GM23248 (cell line): ENCODE measurements at regions not wholly inside any gene's neighbourhood (a gene's known extent, or its start where the extent isn't known, plus 50 kb on each side); places are given as distances from the start of the nearest gene placed in this dataset.

Experiments used
- DNase-seq: peaks from one replicate; pipeline ENCODE4 v3.0.0-alpha.2; 2015
- H2AFZ ChIP-seq: fragments of 200-600 bp; sonication (generic); 2 replicates; pipeline ENCODE4 v1.6.1; 2016; ENCODE audit warnings: antibody characterized with exemption
- H3F3A ChIP-seq: fragments of 200-600 bp; sonication (generic); 2 replicates; pipeline ENCODE4 v1.6.1; 2016; ENCODE audit warnings: mild to moderate bottlenecking, antibody characterized with exemption, mixed run types; ENCODE audit not compliant: insufficient read depth
- H3K27ac ChIP-seq: fragments of 200-600 bp; sonication (generic); 2 replicates; pipeline ENCODE4 v1.5.1; 2016; ENCODE audit warnings: mild to moderate bottlenecking
- H3K27me3 ChIP-seq: fragments of 200-600 bp; sonication (generic); replicated peaks from 2 replicates; pipeline ENCODE4 v1.6.1; 2016; ENCODE audit warnings: mild to moderate bottlenecking; ENCODE audit not compliant: insufficient read depth
- H3K36me3 ChIP-seq: fragments of 200-600 bp; sonication (generic); 2 replicates; pipeline ENCODE4 v1.6.1; 2016; ENCODE audit warnings: low read depth, mild to moderate bottlenecking
- H3K4me1 ChIP-seq: fragments of 200-600 bp; sonication (generic); 2 replicates; pipeline ENCODE4 v1.6.1; 2016; ENCODE audit warnings: mild to moderate bottlenecking; ENCODE audit not compliant: insufficient read depth
- H3K4me2 ChIP-seq: fragments of 200-600 bp; sonication (generic); one replicate; pipeline ENCODE4 v1.6.1; 2016; ENCODE audit warnings: mild to moderate bottlenecking; ENCODE audit not compliant: unreplicated experiment
- H3K4me3 ChIP-seq: fragments of 200-600 bp; sonication (generic); 2 replicates; pipeline ENCODE4 v1.5.1; 2016; ENCODE audit warnings: mild to moderate bottlenecking
- H3K79me2 ChIP-seq: fragments of 200-600 bp; sonication (generic); 2 replicates; pipeline ENCODE4 v1.6.1; 2016; ENCODE audit warnings: mild to moderate bottlenecking; ENCODE audit not compliant: insufficient read depth
- H3K9ac ChIP-seq: fragments of 200-600 bp; sonication (generic); 2 replicates; pipeline ENCODE4 v1.6.1; 2016; ENCODE audit warnings: mild to moderate bottlenecking
- H3K9me2 ChIP-seq: fragments of 200-600 bp; sonication (generic); 2 replicates; pipeline ENCODE4 v1.6.1; 2016; ENCODE audit warnings: mixed run types, mild to moderate bottlenecking, moderate library complexity; ENCODE audit not compliant: insufficient read depth
- H3K9me3 ChIP-seq: fragments of 200-600 bp; sonication (generic); one replicate; pipeline ENCODE4 v1.6.1; 2017; ENCODE audit warnings: low read depth
- H4K20me1 ChIP-seq: fragments of 200-600 bp; sonication (generic); 2 replicates; pipeline ENCODE4 v1.6.0; 2016; ENCODE audit not compliant: insufficient read depth
- EZH2 ChIP-seq: fragments of 200-600 bp; sonication (generic); IDR thresholded peaks from 2 replicates; pipeline ENCODE4 v1.6.1; 2018; ENCODE audit warnings: antibody characterized with exemption, mild to moderate bottlenecking; ENCODE audit not compliant: insufficient read depth, poor library complexity, severe bottlenecking
- EZH2phosphoT487 ChIP-seq: fragments of 200-600 bp; sonication (generic); IDR thresholded peaks from 2 replicates; pipeline ENCODE4 v1.6.1; 2018; ENCODE audit warnings: antibody characterized with exemption, moderate library complexity, mild to moderate bottlenecking, low read depth; ENCODE audit not compliant: insufficient read depth
- WGBS, 2 experiments: methylation state at CpG; one replicate each; pipeline ENCODE4 v1.1.6; 2015 to 2017; ENCODE audit warnings: low lambda C conversion rate in 2 of 2, low coverage in 1 of 2; ENCODE audit errors: missing lambda C conversion rate in 2 of 2; 5-methylcytosine and 5-hydroxymethylcytosine counted together
- in situ Hi-C: fragments of 300-500 bp; cut with MboI; formaldehyde crosslinking; loops from 2 replicates; pipeline ENCODE4 v1.15.0; 2020

DNA sequence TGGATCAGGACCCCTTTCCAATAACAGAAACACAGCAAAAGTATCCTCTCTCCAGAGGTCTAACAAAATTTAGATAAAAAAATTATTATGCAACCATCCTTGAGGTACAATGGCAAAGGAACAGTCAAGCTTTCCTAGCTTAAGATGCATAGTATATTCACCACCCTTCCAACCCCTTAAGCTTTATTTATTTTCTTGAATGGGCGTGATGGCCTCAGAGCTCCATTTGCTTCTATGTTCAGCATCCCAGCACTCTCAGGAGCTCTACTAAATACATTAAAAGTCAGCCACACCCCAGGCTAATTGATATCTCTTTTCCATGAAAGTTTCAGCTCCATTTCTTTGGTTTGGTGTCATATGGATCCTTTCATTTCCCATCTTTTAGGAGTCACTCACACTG is 1335.2 kb upstream of the ZEB2 start:
- WGBS, 2 experiments, result 32 to 36% methylated on average over 1 of the region's 1 CpG
- Histone ChIP-seq H3K4me3 (no peak overlapping the region), H3K79me2 (no peaks in the 10 kb centered on the region), H3F3A (no peaks in the 10 kb centered on the region), H3K36me3 (no peaks in the 10 kb centered on the region), H4K20me1 (no peaks in the 10 kb centered on the region), H3K9me3 (no peaks in the 10 kb centered on the region), H3K9me2 (no peaks in the 10 kb centered on the region), H3K27me3 (no peaks in the 10 kb centered on the region), H3K4me1 (no peaks in the 10 kb centered on the region), H3K9ac (no peak overlapping the region), H3K4me2 (no peak overlapping the region), H3K27ac (no peak overlapping the region), H2AFZ (no peak overlapping the region)
- in situ Hi-C loops, result no loop called here
- TF ChIP-seq EZH2 (no peak), EZH2phosphoT487 (no peak)
- DNase-seq, result no peak

DNA sequence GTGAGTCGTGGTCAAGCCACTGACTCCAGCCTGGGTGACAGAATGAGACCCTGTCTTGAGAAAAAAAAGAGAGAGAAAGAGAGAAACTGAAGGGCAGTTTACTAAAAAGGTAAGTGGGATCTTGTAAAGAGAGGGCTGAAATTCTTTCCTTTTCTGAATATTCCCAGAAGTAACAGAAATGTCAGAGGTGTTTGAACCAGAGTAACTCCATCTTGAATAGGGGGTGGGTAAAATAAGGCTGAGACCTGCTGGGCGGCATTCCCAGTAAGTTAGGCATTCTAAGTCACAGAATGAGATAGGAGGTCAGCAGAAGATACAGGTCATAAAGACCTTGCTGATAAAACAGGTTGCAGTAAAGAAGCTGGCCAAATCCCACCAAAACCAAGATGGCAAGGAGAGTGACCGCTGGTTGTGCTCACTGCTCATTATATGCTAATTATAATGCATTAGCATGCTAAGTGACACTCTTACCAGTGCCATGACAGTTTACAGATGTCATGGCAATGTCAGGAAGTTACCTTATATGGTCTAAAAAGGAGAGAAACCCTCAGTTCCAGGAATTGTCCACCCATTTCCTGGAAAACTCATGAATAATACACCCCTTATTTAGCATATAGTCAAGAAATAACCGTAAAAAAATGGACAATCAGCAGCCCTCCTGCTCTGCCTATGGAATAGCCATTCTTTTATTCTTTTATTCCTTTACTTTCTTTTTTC is 1334.3 kb upstream of the ZEB2 start:
- Histone ChIP-seq H3F3A (no peaks in the 10 kb centered on the region), H3K4me2 (no peak overlapping the region), H3K27me3 (no peaks in the 10 kb centered on the region), H3K79me2 (no peaks in the 10 kb centered on the region), H3K4me3 (no peak overlapping the region), H3K27ac (no peak overlapping the region), H3K9ac (no peak overlapping the region), H3K36me3 (no peaks in the 10 kb centered on the region), H3K9me3 (no peaks in the 10 kb centered on the region), H3K9me2 (no peaks in the 10 kb centered on the region), H3K4me1 (no peaks in the 10 kb centered on the region), H4K20me1 (no peaks in the 10 kb centered on the region), H2AFZ (no peak overlapping the region)
- TF ChIP-seq EZH2phosphoT487 (no peak), EZH2 (no peak)
- in situ Hi-C loops, result no loop called here
- WGBS, 2 experiments, result 72 to 80% methylated on average over 4 of the region's 4 CpGs
- no peak for DNase-seq

DNA sequence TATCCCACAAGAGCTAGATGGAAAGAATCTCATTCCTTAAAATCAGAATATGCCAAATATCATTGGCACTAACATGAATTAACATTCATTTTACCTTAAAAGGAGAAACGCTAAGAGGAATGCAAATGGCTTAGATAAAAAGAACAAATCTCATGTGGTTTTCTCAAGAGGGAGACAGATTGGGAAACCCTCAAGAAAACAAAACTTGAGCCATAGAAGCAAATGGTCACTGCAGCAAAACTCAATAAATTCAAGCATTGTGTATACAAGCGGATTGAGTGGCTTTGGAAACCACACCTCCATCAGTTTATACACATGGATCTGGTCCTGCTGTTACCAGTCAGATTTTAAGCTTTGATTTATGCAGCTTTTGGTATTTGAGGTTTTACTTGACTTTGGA is 1331.8 kb upstream of the ZEB2 start:
- H3K4me2 ChIP-seq, result no peak overlapping the region
- H3K27me3 ChIP-seq, result no peaks in the 10 kb centered on the region
- 63 to 68% methylated on average over 2 of the region's 2 CpGs for WGBS, 2 experiments
- H3K4me3 ChIP-seq, result no peak overlapping the region
- no peak overlapping the region for H2AFZ ChIP-seq
- no peaks in the 10 kb centered on the region for H3F3A ChIP-seq
- no peak overlapping the region for H3K27ac ChIP-seq
- H3K4me1 ChIP-seq, result no peaks in the 10 kb centered on the region
- H3K9ac ChIP-seq, result no peak overlapping the region
- no peak for TF ChIP-seq EZH2
- TF ChIP-seq EZH2phosphoT487, result no peak
- H4K20me1 ChIP-seq, result no peaks in the 10 kb centered on the region
- no peaks in the 10 kb centered on the region for H3K9me3 ChIP-seq
- in situ Hi-C loops, result no loop called here
- DNase-seq, result no peak
- H3K9me2 ChIP-seq, result no peaks in the 10 kb centered on the region
- no peaks in the 10 kb centered on the region for H3K79me2 ChIP-seq
- no peaks in the 10 kb centered on the region for H3K36me3 ChIP-seq

DNA sequence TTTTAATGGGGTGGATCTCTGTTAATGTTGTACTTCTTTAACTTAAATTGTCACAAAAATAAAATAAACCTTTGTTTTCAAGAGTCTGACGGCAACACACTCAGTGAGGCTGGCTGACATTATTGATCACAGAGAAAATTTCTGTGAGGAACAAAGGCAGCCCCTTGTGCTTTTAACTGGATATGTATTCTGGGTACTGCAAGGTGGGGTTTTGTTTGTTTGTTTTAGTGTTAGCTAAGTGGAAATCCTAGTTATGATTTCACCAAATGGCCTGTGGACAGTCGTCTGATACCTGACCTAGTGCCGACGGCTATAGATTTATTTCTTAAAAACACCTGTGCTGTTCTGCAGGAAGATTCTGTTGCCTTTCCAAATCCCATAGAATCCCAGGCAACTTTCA is 1329.5 kb upstream of the ZEB2 start:
- Histone ChIP-seq H3K36me3 (no peaks in the 10 kb centered on the region), H3K79me2 (no peaks in the 10 kb centered on the region), H3F3A (no peaks in the 10 kb centered on the region), H3K9me2 (no peaks in the 10 kb centered on the region), H2AFZ (no peak overlapping the region), H3K9me3 (no peaks in the 10 kb centered on the region), H3K4me2 (no peak overlapping the region), H3K27me3 (no peaks in the 10 kb centered on the region), H4K20me1 (no peaks in the 10 kb centered on the region), H3K9ac (no peak overlapping the region), H3K4me3 (no peak overlapping the region), H3K27ac (no peak overlapping the region), H3K4me1 (no peaks in the 10 kb centered on the region)
- 95 to 97% methylated on average over 4 of the region's 4 CpGs for WGBS, 2 experiments
- in situ Hi-C loops, result no loop called here
- TF ChIP-seq EZH2, result no peak
- no peak for TF ChIP-seq EZH2phosphoT487
- DNase-seq, result no peak

DNA sequence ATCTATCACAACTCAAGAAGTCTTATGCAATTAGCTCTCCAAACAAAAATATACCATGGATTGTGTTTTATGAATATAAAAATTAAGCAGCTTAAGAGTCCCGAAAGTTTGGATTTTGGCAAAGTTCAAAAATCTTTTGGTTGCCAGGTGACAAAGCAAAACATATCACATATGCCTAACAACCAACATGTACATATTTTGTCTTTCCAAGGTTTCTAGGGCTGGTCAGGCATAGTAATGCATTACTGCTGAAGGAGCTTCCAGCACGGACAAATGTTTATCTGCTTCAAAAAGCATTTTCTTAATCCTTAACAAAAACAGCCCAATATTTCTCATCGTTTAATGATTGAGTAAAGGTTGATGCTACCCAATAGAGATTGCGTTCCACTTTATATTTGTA is 1327.1 kb upstream of the ZEB2 start:
- H3K9ac ChIP-seq, result no peak overlapping the region
- in situ Hi-C loops, result no loop called here
- no peaks in the 10 kb centered on the region for H3F3A ChIP-seq
- no peak overlapping the region for H3K27ac ChIP-seq
- H3K79me2 ChIP-seq, result no peaks in the 10 kb centered on the region
- H2AFZ ChIP-seq, result no peak overlapping the region
- H3K4me2 ChIP-seq, result no peak overlapping the region
- no peaks in the 10 kb centered on the region for H3K36me3 ChIP-seq
- H3K4me1 ChIP-seq, result no peaks in the 10 kb centered on the region
- DNase-seq, result peak; percentile 35
- 17 to 21% methylated on average over 4 of the region's 4 CpGs for WGBS, 2 experiments
- H3K4me3 ChIP-seq, result no peak overlapping the region
- TF ChIP-seq EZH2, result no peak
- no peak for TF ChIP-seq EZH2phosphoT487
- no peaks in the 10 kb centered on the region for H3K9me2 ChIP-seq
- no peaks in the 10 kb centered on the region for H3K27me3 ChIP-seq
- H4K20me1 ChIP-seq, result no peaks in the 10 kb centered on the region
- no peaks in the 10 kb centered on the region for H3K9me3 ChIP-seq
